HEK293 (cell line): ENCODE measurements at regions not wholly inside any gene's neighbourhood (a gene's known extent, or its start where the extent isn't known, plus 50 kb on each side); places are given as distances from the start of the nearest gene placed in this dataset.

Source experiments
- CTCF ChIP-seq: fragments of 450-650 bp; formaldehyde crosslinking; IDR thresholded peaks from 2 replicates; pipeline ENCODE4 v1.5.1; 2016; ENCODE audit warnings: missing biosample characterization, missing genetic modification characterization
- MEIS1 ChIP-seq: sonication (generic); formaldehyde crosslinking; IDR thresholded peaks from 2 replicates; pipeline ENCODE4 v1.8.1; 2022; ENCODE audit warnings: missing genetic modification reagents, mild to moderate bottlenecking, borderline replicate concordance
- ZBTB20 ChIP-seq: fragments of 450-650 bp; formaldehyde crosslinking; IDR thresholded peaks from 2 replicates; pipeline ENCODE4 v1.5.1; 2016; ENCODE audit warnings: missing biosample characterization, missing genetic modification characterization
- ZNF132 ChIP-seq: fragments of 450-650 bp; formaldehyde crosslinking; IDR thresholded peaks from 2 replicates; pipeline ENCODE4 v1.5.1; 2017; ENCODE audit warnings: missing biosample characterization, missing genetic modification characterization, borderline replicate concordance
- ZNF211 ChIP-seq: fragments of 450-650 bp; formaldehyde crosslinking; IDR thresholded peaks from 2 replicates; pipeline ENCODE4 v1.5.1; 2016; ENCODE audit warnings: low read depth, missing biosample characterization, missing genetic modification characterization
- ZNF280D ChIP-seq: fragments of 450-650 bp; formaldehyde crosslinking; IDR thresholded peaks from 2 replicates; pipeline ENCODE4 v1.5.1; 2016; ENCODE audit warnings: missing biosample characterization, missing genetic modification characterization
- ZNF449 ChIP-seq: fragments of 450-650 bp; formaldehyde crosslinking; IDR thresholded peaks from 2 replicates; pipeline ENCODE4 v1.5.1; 2017; ENCODE audit warnings: missing biosample characterization, mild to moderate bottlenecking, missing genetic modification characterization, moderate library complexity
- ZNF501 ChIP-seq: fragments of 450-650 bp; formaldehyde crosslinking; IDR thresholded peaks from 2 replicates; pipeline ENCODE4 v1.5.1; 2016; ENCODE audit warnings: missing biosample characterization, missing genetic modification characterization
- ZNF629 ChIP-seq: fragments of 450-650 bp; formaldehyde crosslinking; IDR thresholded peaks from 2 replicates; pipeline ENCODE4 v1.5.1; 2017; ENCODE audit warnings: missing biosample characterization, missing genetic modification characterization

DNA sequence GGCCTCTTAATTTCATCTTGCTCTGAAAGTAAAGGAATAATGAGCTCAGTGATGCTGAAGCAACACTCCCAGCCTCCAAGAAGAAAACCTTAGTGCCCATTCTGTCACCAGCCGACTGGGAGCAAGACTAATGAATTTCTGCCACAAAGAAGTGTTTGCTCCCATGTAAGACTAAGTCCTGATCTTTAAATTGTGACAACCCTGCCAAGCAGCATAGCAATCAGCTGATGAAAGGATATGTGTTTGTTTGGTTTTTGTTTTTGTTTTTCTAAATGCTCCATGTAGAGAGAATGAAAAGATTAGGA lies 113.7 kb upstream of the PALMD start:
- TF ChIP-seq ZNF211 = no peak
- no peak for TF ChIP-seq ZNF132
- no peak for TF ChIP-seq ZNF280D (tag by site-specific recombination)
- no peak for TF ChIP-seq ZNF629 (tag by site-specific recombination)
- no peak for TF ChIP-seq CTCF (tag by site-specific recombination)
- no peak for TF ChIP-seq MEIS1 (CRISPR knock-in tag)
- TF ChIP-seq ZNF501 (tag by site-specific recombination) = no peak
- no peak for TF ChIP-seq ZBTB20
- no peak for TF ChIP-seq ZNF449
